ENCODE measurements at regions not wholly inside any gene's neighbourhood (a gene's known extent, or its start where the extent isn't known, plus 50 kb on each side); places are given as distances from the start of the nearest gene placed in this dataset.

- TF ChIP-seq, protein P1, sequence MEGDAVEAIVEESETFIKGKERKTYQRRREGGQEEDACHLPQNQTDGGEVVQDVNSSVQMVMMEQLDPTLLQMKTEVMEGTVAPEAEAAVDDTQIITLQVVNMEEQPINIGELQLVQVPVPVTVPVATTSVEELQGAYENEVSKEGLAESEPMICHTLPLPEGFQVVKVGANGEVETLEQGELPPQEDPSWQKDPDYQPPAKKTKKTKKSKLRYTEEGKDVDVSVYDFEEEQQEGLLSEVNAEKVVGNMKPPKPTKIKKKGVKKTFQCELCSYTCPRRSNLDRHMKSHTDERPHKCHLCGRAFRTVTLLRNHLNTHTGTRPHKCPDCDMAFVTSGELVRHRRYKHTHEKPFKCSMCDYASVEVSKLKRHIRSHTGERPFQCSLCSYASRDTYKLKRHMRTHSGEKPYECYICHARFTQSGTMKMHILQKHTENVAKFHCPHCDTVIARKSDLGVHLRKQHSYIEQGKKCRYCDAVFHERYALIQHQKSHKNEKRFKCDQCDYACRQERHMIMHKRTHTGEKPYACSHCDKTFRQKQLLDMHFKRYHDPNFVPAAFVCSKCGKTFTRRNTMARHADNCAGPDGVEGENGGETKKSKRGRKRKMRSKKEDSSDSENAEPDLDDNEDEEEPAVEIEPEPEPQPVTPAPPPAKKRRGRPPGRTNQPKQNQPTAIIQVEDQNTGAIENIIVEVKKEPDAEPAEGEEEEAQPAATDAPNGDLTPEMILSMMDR (IDR thresholded peaks at IDR 0.05; ENCODE audit: insufficient read depth, low read length, poor library complexity, severe bottlenecking) = no peak
- DNase-seq (ENCODE audit: extremely low read depth, insufficient read length) = no peak
- no peaks in the 10 kb centered on the region for H3K36me3 ChIP-seq (ENCODE audit: control insufficient read depth, insufficient read depth, low read length)
- H3K27me3 ChIP-seq (replicated peaks; ENCODE audit: control insufficient read depth, insufficient read depth, low read length) = no peaks in the 10 kb centered on the region; the same call in none of the 2 replicates
- no peak overlapping the region for H3K4me3 ChIP-seq (replicated peaks; ENCODE audit: low read depth, low read length)
Observed at GRCh38 chr1:47627471-47628370, 189.9 kb downstream of the FOXD2 start.

DNA sequence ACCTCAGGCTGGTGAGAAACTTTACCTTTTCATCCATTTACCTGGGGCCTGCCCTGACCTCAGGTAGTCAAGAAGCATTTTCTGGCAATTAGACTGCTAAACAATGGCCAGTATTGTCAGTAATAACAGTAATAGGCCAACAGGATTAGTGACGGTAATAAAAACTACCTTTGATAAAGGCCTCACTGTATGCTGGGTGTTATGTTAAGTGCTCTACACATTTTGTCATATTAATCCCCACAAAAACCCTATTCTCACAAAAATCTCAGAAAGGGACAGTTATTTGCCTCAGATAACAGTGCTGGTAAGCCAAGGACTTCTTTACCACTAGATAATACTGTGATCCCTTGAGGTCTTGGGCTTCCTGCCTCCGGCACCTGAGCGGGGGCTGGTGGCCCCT, 191.4 kb downstream of the FOXD2 start:
- Histone ChIP-seq H3K27me3 (replicated peaks; ENCODE audit: control insufficient read depth, insufficient read depth, low read length) (no peaks in the 10 kb centered on the region; the same call in none of the 2 replicates), H3K36me3 (ENCODE audit: control insufficient read depth, insufficient read depth, low read length) (no peaks in the 10 kb centered on the region), H3K4me3 (replicated peaks; ENCODE audit: low read depth, low read length) (no peak overlapping the region)
- no peak for DNase-seq (ENCODE audit: extremely low read depth, insufficient read length)
- TF ChIP-seq, protein P1 (IDR thresholded peaks at IDR 0.05; ENCODE audit: insufficient read depth, low read length, poor library complexity, severe bottlenecking) = no peak

GRCh38 chr1:47630346-47630745, 192.5 kb downstream of the FOXD2 start:
- Histone ChIP-seq H3K4me3 (replicated peaks; ENCODE audit: low read depth, low read length) (no peak overlapping the region), H3K27me3 (replicated peaks; ENCODE audit: control insufficient read depth, insufficient read depth, low read length) (peaks cover 1% of the 10 kb centered on the region), H3K36me3 (ENCODE audit: control insufficient read depth, insufficient read depth, low read length) (no peaks in the 10 kb centered on the region)
- no peak for DNase-seq (ENCODE audit: extremely low read depth, insufficient read length)
- TF ChIP-seq, protein P1 (IDR thresholded peaks at IDR 0.05; ENCODE audit: insufficient read depth, low read length, poor library complexity, severe bottlenecking) = no peak

GRCh38 chr1:47631411-47631995, 193.7 kb downstream of the FOXD2 start:
- DNase-seq (ENCODE audit: extremely low read depth, insufficient read length) = no peak

GRCh38 chr1:47635111-47635510, 197.3 kb downstream of the FOXD2 start:
- H3K4me3 ChIP-seq (replicated peaks; ENCODE audit: low read depth, low read length) = no peak overlapping the region
- TF ChIP-seq, protein P1 (IDR thresholded peaks at IDR 0.05; ENCODE audit: insufficient read depth, low read length, poor library complexity, severe bottlenecking) = no peak
- no peaks in the 10 kb centered on the region for H3K36me3 ChIP-seq (ENCODE audit: control insufficient read depth, insufficient read depth, low read length)
- peaks cover 1% of the 10 kb centered on the region; the same call in 1 of the 2 replicates for H3K27me3 ChIP-seq (replicated peaks; ENCODE audit: control insufficient read depth, insufficient read depth, low read length)
- DNase-seq (ENCODE audit: extremely low read depth, insufficient read length) = no peak

More at GRCh38 chr1:47631411-47631995, 193.7 kb downstream of the FOXD2 start:
- Histone ChIP-seq H3K36me3 (ENCODE audit: control insufficient read depth, insufficient read depth, low read length) (no peaks in the 10 kb centered on the region), H3K4me3 (replicated peaks; ENCODE audit: low read depth, low read length) (no peak overlapping the region), H3K27me3 (replicated peaks; ENCODE audit: control insufficient read depth, insufficient read depth, low read length) (peaks cover 1% of the 10 kb centered on the region)
- TF ChIP-seq, protein P1 (IDR thresholded peaks at IDR 0.05; ENCODE audit: insufficient read depth, low read length, poor library complexity, severe bottlenecking) = no peak
